ENCODE measurements at regions not wholly inside any gene's neighbourhood (a gene's known extent, or its start where the extent isn't known, plus 50 kb on each side); places are given as distances from the start of the nearest gene placed in this dataset.
A peak's percentile ranks its signal among the peaks of the same experiment; 100 is the strongest.

DNA sequence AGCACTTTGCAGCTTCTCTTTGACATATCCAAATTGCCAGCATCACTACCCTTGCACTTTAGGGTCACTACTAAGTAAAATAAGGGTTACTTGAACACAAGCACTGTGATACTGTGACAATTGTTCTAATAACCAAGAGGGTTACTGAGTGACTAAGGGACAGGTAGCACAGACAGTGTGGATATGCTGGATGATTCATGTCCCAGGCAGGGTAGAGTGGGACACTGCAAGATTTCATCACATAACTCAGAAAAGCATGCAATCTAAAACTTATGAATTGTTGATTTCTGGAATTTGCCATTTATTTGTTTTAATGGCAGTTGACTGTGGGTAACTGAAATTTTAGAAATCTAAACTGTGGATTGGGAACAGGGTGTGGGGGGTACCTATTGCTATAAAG, 218.8 kb downstream of the KITLG start:
- Histone ChIP-seq H3K36me3 (ENCODE audit: control insufficient read depth, insufficient read depth, low read length) (no peaks in the 10 kb centered on the region), H3K14ac (replicated peaks; ENCODE audit: low read depth, low read length) (0 out of 2 replicates have a peak overlapping the region, but pooled peaks have one; percentile 2), H3K27ac (ENCODE audit: insufficient read depth, low read length) (no peak overlapping the region), H3K4me1 (ENCODE audit: control insufficient read depth, insufficient read depth, low read length) (no peaks in the 10 kb centered on the region), H4K20me1 (ENCODE audit: insufficient read depth, low read length) (no peaks in the 10 kb centered on the region), H3K27me3 (ENCODE audit: control insufficient read depth, insufficient read depth, low read length) (no peaks in the 10 kb centered on the region), H2AFZ (replicated peaks; ENCODE audit: low read length, poor library complexity) (no peak overlapping the region), H2AK9ac (replicated peaks; ENCODE audit: low read depth, low read length, poor library complexity) (no peak overlapping the region), H3K56ac (ENCODE audit: extremely low read depth, insufficient read depth, low read length) (no peak overlapping the region), H3K9me3 (ENCODE audit: control insufficient read depth, insufficient read depth, low read length) (no peaks in the 10 kb centered on the region; the same call in 1 of the 2 replicates), H3K79me1 (ENCODE audit: low read depth in 1 of 2, low read length in 2 of 2) (no peaks in the 10 kb centered on the region), H3K4me3 (ENCODE audit: insufficient read depth, low read depth, low read length) (no peak overlapping the region), H2BK5ac (ENCODE audit: low read depth, low read length, poor library complexity, severe bottlenecking) (no peak overlapping the region), H3K9ac (ENCODE audit: low read depth, low read length) (no peak overlapping the region), H4K5ac (ENCODE audit: low read depth, low read length) (no peak overlapping the region), H3K23ac (ENCODE audit: low read depth, low read length) (no peak overlapping the region), H3K4me2 (ENCODE audit: low read depth, low read length) (no peak overlapping the region), H2BK20ac (ENCODE audit: low read depth, low read length) (no peak overlapping the region), H4K91ac (ENCODE audit: insufficient read depth, low read depth, low read length) (no peak overlapping the region), H3K18ac (ENCODE audit: low read depth, low read length) (no peak overlapping the region), H2BK120ac (ENCODE audit: low read depth, low read length) (no peak overlapping the region), H2BK15ac (ENCODE audit: low read depth, low read length) (no peak overlapping the region), H4K8ac (ENCODE audit: low read depth in 2 of 2, low read length in 2 of 2) (peak overlapping the region in 1 of 2 experiments; percentile 45; a peak in 1 of 4 replicates), H3K4ac (ENCODE audit: low read depth, low read length) (no peak overlapping the region), H2AK5ac (ENCODE audit: low read depth, low read length) (no peak overlapping the region), H3K9me1 (ENCODE audit: insufficient read depth, low read length) (0 out of 2 replicates have a peak, but pooled peaks cover 2% of the 10 kb centered on the region)
- DNase-seq (peak; percentile 36), ATAC-seq (ENCODE audit: low read depth) (no peak; the same call in 1 of the 2 replicates)
- no TSS peak for BruUV-seq (replicated peaks)
- intact Hi-C loops (cut with micrococcal nuclease) (no loop called here), dilution Hi-C loops (cut with HindIII; ENCODE audit: low sequenced_read_pairs, unreplicated experiment) (no loop called here), in situ Hi-C loops (cut with MboI; ENCODE audit: low sequenced_read_pairs) (no loop called here)
- POLR2A ChIA-PET (ENCODE audit: unreplicated experiment) = no interaction called here
- CTCF ChIA-PET = no interaction called here
- TF ChIP-seq, protein P1, sequence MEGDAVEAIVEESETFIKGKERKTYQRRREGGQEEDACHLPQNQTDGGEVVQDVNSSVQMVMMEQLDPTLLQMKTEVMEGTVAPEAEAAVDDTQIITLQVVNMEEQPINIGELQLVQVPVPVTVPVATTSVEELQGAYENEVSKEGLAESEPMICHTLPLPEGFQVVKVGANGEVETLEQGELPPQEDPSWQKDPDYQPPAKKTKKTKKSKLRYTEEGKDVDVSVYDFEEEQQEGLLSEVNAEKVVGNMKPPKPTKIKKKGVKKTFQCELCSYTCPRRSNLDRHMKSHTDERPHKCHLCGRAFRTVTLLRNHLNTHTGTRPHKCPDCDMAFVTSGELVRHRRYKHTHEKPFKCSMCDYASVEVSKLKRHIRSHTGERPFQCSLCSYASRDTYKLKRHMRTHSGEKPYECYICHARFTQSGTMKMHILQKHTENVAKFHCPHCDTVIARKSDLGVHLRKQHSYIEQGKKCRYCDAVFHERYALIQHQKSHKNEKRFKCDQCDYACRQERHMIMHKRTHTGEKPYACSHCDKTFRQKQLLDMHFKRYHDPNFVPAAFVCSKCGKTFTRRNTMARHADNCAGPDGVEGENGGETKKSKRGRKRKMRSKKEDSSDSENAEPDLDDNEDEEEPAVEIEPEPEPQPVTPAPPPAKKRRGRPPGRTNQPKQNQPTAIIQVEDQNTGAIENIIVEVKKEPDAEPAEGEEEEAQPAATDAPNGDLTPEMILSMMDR (conservative IDR thresholded peaks at IDR 0.05; ENCODE audit: low read depth, low read length) = no peak
- TF ChIP-seq CEBPB (IDR thresholded peaks at IDR 0.05; ENCODE audit: low read depth, low read length) = peak; percentile 51; the same call in 1 of the 2 replicates
- no peak for TF ChIP-seq RCOR1 (IDR thresholded peaks at IDR 0.05; ENCODE audit: insufficient replicate concordance, low read length)
- no peak for TF ChIP-seq BHLHE40 (IDR thresholded peaks at IDR 0.05; ENCODE audit: low read depth, low read length)
- TF ChIP-seq RAD21 (IDR thresholded peaks at IDR 0.05; ENCODE audit: low read length) = no peak

Data from IMR-90 (cell line).